Breast epithelium (tissue), 4 donors: ENCODE measurements at regions not wholly inside any gene's neighbourhood (a gene's known extent, or its start where the extent isn't known, plus 50 kb on each side); places are given as distances from the start of the nearest gene placed in this dataset.
A peak's percentile ranks its signal among the peaks of the same experiment; 100 is the strongest.

Experiments used
- DNase-seq, 2 donors: peaks; one replicate each; pipeline ENCODE4 v3.0.0-alpha.2; 2019; ENCODE audit warnings: low spot score in 2 of 2
- H3K27ac ChIP-seq, 2 donors: fragments of 200-600 bp; sonication (generic) in 1 of 2; one replicate each; pipeline ENCODE4 v1.5.1; 2016 to 2019; ENCODE audit warnings: mild to moderate bottlenecking in 1 of 2
- H3K27me3 ChIP-seq, 2 donors: fragments of 200-600 bp; sonication (generic) in 1 of 2; one replicate each; pipeline versions ENCODE4 v1.5.1 to v1.6.0; 2017 to 2019; ENCODE audit warnings: control low read depth in 1 of 2, mild to moderate bottlenecking in 1 of 2
- H3K36me3 ChIP-seq: fragments of 200-600 bp; one replicate; pipeline ENCODE4 v1.5.1; 2019
- H3K4me1 ChIP-seq, 2 donors: fragments of 200-600 bp; sonication (generic); one replicate each; pipeline ENCODE4 v1.5.1; 2016 to 2019; ENCODE audit warnings: control low read depth in 1 of 2
- H3K4me3 ChIP-seq, 3 donors: fragments of 200-600 bp; sonication (generic); 1 replicate in 2 of 3; 2 replicates in 1 of 3; pipeline ENCODE4 v1.5.1; 2016 to 2019; ENCODE audit warnings: mild to moderate bottlenecking in 3 of 3, moderate library complexity in 2 of 3
- H3K9me3 ChIP-seq, 2 donors: fragments of 200-600 bp; sonication (generic) in 1 of 2; one replicate each; pipeline ENCODE4 v1.5.1; 2016 to 2019; ENCODE audit warnings: control low read depth in 1 of 2
- CTCF ChIP-seq, 3 donors: fragments of 450-650 bp; IDR thresholded peaks; one replicate each; pipeline ENCODE4 v1.5.1; 2016 to 2017; ENCODE audit warnings: antibody characterized with exemption in 3 of 3, mild to moderate bottlenecking in 3 of 3, moderate library complexity in 3 of 3
- POLR2A ChIP-seq: fragments of 450-650 bp; IDR thresholded peaks from one replicate; pipeline ENCODE4 v1.6.1; 2016; ENCODE audit warnings: antibody characterized with exemption, mild to moderate bottlenecking, moderate library complexity
- POLR2AphosphoS5 ChIP-seq, 3 donors: sonication (generic); formaldehyde crosslinking; IDR thresholded peaks; one replicate each; pipeline ENCODE4 v1.6.1; 2017; ENCODE audit warnings: antibody characterized with exemption in 3 of 3
- intact Hi-C: fragments of 100-400 bp; cut with DNase I; formaldehyde crosslinking; loops from one replicate; pipeline ENCODE4 v1.15.1; 2023; ENCODE audit warnings: low total_unique reads

GRCh38 chr10:10829576-10829975 is 188.1 kb upstream of the CELF2 start:
- H3K36me3 ChIP-seq = no peaks in the 10 kb centered on the region
- no peaks in the 10 kb centered on the region for H3K27me3 ChIP-seq
- H3K9me3 ChIP-seq = no peaks in the 10 kb centered on the region
- DNase-seq = no peak
- no peak overlapping the region for H3K4me3 ChIP-seq
- intact Hi-C loops = no loop called here
- TF ChIP-seq POLR2A (no peak), POLR2AphosphoS5 (IDR thresholded peaks at IDR 0.05) (no peak), CTCF (IDR thresholded peaks at IDR 0.05) (no peak)
- no peaks in the 10 kb centered on the region for H3K4me1 ChIP-seq
- peak overlapping the region; percentile 58 to 73 for H3K27ac ChIP-seq

GRCh38 chr10:10830293-10830986 is 187.2 kb upstream of the CELF2 start:
- H3K4me1 ChIP-seq = no peaks in the 10 kb centered on the region
- TF ChIP-seq POLR2A (no peak), POLR2AphosphoS5 (IDR thresholded peaks at IDR 0.05) (no peak), CTCF (IDR thresholded peaks at IDR 0.05) (no peak)
- H3K27me3 ChIP-seq = no peaks in the 10 kb centered on the region
- H3K9me3 ChIP-seq = no peaks in the 10 kb centered on the region
- peak overlapping the region; percentile 73 to 86 for H3K27ac ChIP-seq
- intact Hi-C loops = no loop called here
- H3K36me3 ChIP-seq = no peaks in the 10 kb centered on the region
- H3K4me3 ChIP-seq = no peak overlapping the region
- no peak for DNase-seq

GRCh38 chr10:10831085-10831484 is 186.6 kb upstream of the CELF2 start:
- H3K27ac ChIP-seq = peak overlapping the region; percentile 73 to 86
- no peaks in the 10 kb centered on the region for H3K4me1 ChIP-seq
- intact Hi-C loops = no loop called here
- no peak for DNase-seq
- H3K4me3 ChIP-seq = no peak overlapping the region
- no peaks in the 10 kb centered on the region for H3K36me3 ChIP-seq
- H3K9me3 ChIP-seq = no peaks in the 10 kb centered on the region
- H3K27me3 ChIP-seq = no peaks in the 10 kb centered on the region
- no peak for TF ChIP-seq POLR2A
- no peak for TF ChIP-seq CTCF (IDR thresholded peaks at IDR 0.05)
- TF ChIP-seq POLR2AphosphoS5 (IDR thresholded peaks at IDR 0.05) = peak in 2 of 3 donors; percentile 10 to 79

GRCh38 chr10:10833955-10834354 is 183.7 kb upstream of the CELF2 start:
- intact Hi-C loops = no loop called here
- no peaks in the 10 kb centered on the region for H3K27me3 ChIP-seq
- H3K9me3 ChIP-seq = peaks cover 3 to 11% of the 10 kb centered on the region in 2 donors
- DNase-seq = no peak
- H3K27ac ChIP-seq = no peak overlapping the region
- TF ChIP-seq POLR2AphosphoS5 (IDR thresholded peaks at IDR 0.05) (no peak), CTCF (IDR thresholded peaks at IDR 0.05) (no peak), POLR2A (no peak)
- no peaks in the 10 kb centered on the region for H3K4me1 ChIP-seq
- no peak overlapping the region for H3K4me3 ChIP-seq
- H3K36me3 ChIP-seq = no peaks in the 10 kb centered on the region

GRCh38 chr10:10844251-10844650 is 173.4 kb upstream of the CELF2 start:
- peaks cover 4 to 10% of the 10 kb centered on the region in 2 donors for H3K9me3 ChIP-seq
- DNase-seq = no peak
- H3K27me3 ChIP-seq = no peaks in the 10 kb centered on the region
- intact Hi-C loops = no loop called here
- H3K27ac ChIP-seq = peak overlapping the region in 1 of 2 donors; percentile 38
- H3K4me1 ChIP-seq = no peaks in the 10 kb centered on the region
- TF ChIP-seq CTCF (IDR thresholded peaks at IDR 0.05) (no peak), POLR2AphosphoS5 (IDR thresholded peaks at IDR 0.05) (no peak), POLR2A (no peak)
- no peak overlapping the region for H3K4me3 ChIP-seq
- no peaks in the 10 kb centered on the region for H3K36me3 ChIP-seq
